Suprapubic skin (tissue), 3 donors: ENCODE measurements at regions not wholly inside any gene's neighbourhood (a gene's known extent, or its start where the extent isn't known, plus 50 kb on each side); places are given as distances from the start of the nearest gene placed in this dataset.

ENCODE experiments used
- CTCF ChIP-seq, 2 donors: fragments of 200-600 bp in 1 of 2; fragments of 450-650 bp in 1 of 2; sonication (generic) in 1 of 2; IDR thresholded peaks; one replicate each; pipeline ENCODE4 v1.5.1; 2016 to 2019; ENCODE audit warnings: antibody characterized with exemption in 2 of 2, mild to moderate bottlenecking in 1 of 2, moderate library complexity in 1 of 2
- POLR2AphosphoS5 ChIP-seq, 3 donors: sonication (generic); formaldehyde crosslinking; IDR thresholded peaks; one replicate each; pipeline ENCODE4 v1.6.1; 2017; ENCODE audit warnings: antibody characterized with exemption in 3 of 3

GRCh38 chr12:24645254-24645653 lies 303.6 kb downstream of the BCAT1 start:
- TF ChIP-seq POLR2AphosphoS5 (IDR thresholded peaks at IDR 0.05) (no peak), CTCF (IDR thresholded peaks at IDR 0.05) (no peak)
